ENCODE measurements at regions not wholly inside any gene's neighbourhood (a gene's known extent, or its start where the extent isn't known, plus 50 kb on each side); places are given as distances from the start of the nearest gene placed in this dataset.

DNA sequence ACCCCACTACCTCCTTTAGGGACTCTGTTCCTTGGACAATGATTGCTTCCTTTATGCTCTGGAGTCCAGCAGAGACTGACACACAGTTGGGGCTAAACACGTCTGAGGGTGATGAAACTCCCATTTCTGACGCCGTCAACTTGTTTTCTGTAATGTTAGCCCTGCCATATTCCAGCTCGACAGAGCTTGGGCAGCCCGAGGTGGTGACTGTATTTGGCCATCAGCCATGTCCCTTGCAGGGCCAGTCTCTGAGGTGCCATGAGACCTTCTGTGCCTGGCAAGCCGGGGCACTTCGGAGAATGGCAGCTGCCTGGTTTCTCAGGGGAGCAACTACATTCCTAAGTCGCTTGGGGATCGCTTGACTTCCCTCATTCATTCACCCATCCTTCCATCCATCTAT, 278.9 kb upstream of the TNRC6C start:
- Histone ChIP-seq H3K4me1 (ENCODE audit: control insufficient read depth in 1 of 2, insufficient read depth in 2 of 2, low read length in 2 of 2) (no peaks in the 10 kb centered on the region), H3K4me3 (ENCODE audit: low read length in 2 of 2) (no peak overlapping the region), H3K9me3 (ENCODE audit: control insufficient read depth, low read length) (no peaks in the 10 kb centered on the region), H3K27ac (ENCODE audit: low read depth in 1 of 2, low read length in 2 of 2) (no peak overlapping the region), H3K27me3 (ENCODE audit: control insufficient read depth in 1 of 2, insufficient read depth in 2 of 2, low read length in 1 of 2) (no peaks in the 10 kb centered on the region), H3K36me3 (ENCODE audit: control insufficient read depth in 1 of 2, insufficient read depth in 2 of 2, low read length in 1 of 2) (no peaks in the 10 kb centered on the region)
- ATAC-seq (ENCODE audit: low FRiP score) (no peak), DNase-seq (no peak)
- intact Hi-C loops (cut with DNase I) = no loop called here
- 26 to 30% methylated on average over 9 of the region's 9 CpGs for WGBS, 2 donors

DNA sequence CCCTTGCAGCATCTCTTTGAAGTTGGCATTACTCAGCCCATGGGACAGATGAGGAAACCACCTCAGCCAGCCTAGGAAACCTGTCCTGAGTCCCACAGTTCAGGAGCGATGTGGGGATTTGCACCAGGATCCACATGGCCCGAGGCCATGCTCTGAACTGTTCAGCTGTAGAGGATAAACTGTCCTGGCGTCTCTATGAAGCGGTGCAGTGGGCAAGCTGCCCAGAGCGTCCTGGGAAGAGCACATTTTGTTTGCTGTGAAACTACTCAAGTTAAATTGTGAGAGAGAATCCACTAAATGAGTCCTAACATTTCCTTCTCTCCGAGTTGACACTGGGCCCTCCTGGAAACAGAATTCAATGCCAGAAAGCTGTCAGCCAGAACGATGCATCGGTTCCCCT, 276.6 kb upstream of the TNRC6C start:
- 36 to 45% methylated on average over 8 of the region's 8 CpGs for WGBS, 2 donors
- Histone ChIP-seq H3K9me3 (ENCODE audit: control insufficient read depth, low read length) (no peaks in the 10 kb centered on the region), H3K27ac (ENCODE audit: low read depth in 1 of 2, low read length in 2 of 2) (no peak overlapping the region), H3K27me3 (ENCODE audit: control insufficient read depth in 1 of 2, insufficient read depth in 2 of 2, low read length in 1 of 2) (no peaks in the 10 kb centered on the region), H3K4me3 (ENCODE audit: low read length in 2 of 2) (no peak overlapping the region), H3K4me1 (ENCODE audit: control insufficient read depth in 1 of 2, insufficient read depth in 2 of 2, low read length in 2 of 2) (no peaks in the 10 kb centered on the region), H3K36me3 (ENCODE audit: control insufficient read depth in 1 of 2, insufficient read depth in 2 of 2, low read length in 1 of 2) (no peaks in the 10 kb centered on the region)
- ATAC-seq (ENCODE audit: low FRiP score) (no peak), DNase-seq (no peak)
- intact Hi-C loops (cut with DNase I) = no loop called here

DNA sequence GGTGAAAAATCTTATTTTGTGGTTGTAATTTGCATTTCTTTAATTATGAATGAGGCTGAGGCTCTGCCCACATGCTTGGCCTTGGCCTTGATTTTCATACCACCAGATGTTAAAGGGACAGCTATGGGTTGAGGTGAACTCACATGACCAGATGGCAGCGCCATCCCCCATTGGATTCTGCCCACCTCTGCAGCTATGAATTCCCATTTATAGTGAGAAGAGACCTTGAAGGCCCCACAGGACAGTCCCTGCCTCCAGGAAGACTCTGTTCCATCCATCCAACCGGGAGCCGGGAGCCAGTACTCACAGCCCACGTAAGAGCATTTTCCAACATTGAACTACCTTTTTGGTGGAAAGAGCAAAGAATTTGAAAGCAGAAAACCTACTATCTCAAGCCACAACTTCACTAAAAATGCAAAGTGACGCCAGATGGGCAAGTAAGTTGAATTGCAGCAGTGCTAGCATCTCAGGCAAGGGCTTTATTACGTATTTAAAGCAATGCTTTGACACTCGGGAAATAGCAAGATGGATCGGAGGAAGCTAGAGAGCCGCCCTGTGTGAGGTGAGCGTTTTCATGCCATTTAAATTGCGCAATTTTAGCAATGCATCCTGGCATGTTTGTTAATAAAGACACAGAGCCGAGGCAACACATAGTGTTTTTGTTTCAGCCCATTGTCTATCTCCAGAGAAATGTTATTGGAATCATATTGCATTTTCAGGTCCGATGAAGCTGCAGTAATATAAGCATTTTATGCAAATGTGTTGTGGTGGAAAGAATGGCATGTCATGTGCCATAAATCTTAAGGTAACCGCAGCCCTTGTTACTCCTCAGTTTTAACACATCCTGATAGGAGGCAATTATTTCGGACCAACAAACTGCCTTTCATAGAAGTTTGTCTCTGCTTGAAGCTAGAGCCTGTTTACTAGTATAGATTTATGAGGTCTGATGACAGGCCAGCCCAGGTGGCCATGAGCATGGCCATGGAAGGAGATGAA, 273.4 kb upstream of the TNRC6C start:
- H3K4me3 ChIP-seq (ENCODE audit: low read length in 2 of 2) = no peak overlapping the region
- no peaks in the 10 kb centered on the region for H3K36me3 ChIP-seq (ENCODE audit: control insufficient read depth in 1 of 2, insufficient read depth in 2 of 2, low read length in 1 of 2)
- DNase-seq (no peak), ATAC-seq (ENCODE audit: low FRiP score) (no peak)
- H3K9me3 ChIP-seq (ENCODE audit: control insufficient read depth, low read length) = peaks cover 2% of the 10 kb centered on the region
- intact Hi-C loops (cut with DNase I) = no loop called here
- no peaks in the 10 kb centered on the region for H3K27me3 ChIP-seq (ENCODE audit: control insufficient read depth in 1 of 2, insufficient read depth in 2 of 2, low read length in 1 of 2)
- 82 to 86% methylated on average over 15 of the region's 15 CpGs for WGBS, 2 donors
- no peak overlapping the region for H3K27ac ChIP-seq (ENCODE audit: low read depth in 1 of 2, low read length in 2 of 2)
- no peaks in the 10 kb centered on the region for H3K4me1 ChIP-seq (ENCODE audit: control insufficient read depth in 1 of 2, insufficient read depth in 2 of 2, low read length in 2 of 2)

DNA sequence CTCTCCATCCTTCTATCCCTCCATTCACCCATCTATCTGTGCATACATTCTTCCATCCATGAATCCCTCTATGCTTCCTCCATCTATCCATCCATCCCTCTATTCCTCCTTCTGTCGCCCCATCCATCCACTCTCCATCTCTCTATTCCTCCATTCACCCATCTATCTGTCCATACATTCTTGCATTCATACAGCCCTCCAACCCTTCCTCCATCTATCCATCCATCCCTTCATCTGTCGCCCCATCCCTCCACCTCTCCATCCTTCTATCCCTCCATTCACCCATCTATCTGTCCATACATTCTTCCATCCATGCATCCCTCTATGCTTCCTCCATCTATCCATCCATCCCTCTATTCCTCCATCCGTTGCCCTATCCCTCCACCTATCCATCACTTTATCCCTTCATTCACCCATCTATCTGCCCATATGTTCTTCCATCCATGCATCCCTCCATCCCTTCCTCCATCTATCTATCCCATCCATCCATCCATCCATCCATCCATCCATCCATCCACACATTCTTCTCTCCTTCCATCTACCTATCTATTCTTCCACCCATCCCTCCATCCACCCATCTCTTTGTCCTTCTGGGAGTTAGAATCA, 272.5 kb upstream of the TNRC6C start:
- intact Hi-C loops (cut with DNase I) = no loop called here
- no peak for DNase-seq
- Histone ChIP-seq H3K4me1 (ENCODE audit: control insufficient read depth in 1 of 2, insufficient read depth in 2 of 2, low read length in 2 of 2) (no peaks in the 10 kb centered on the region), H3K4me3 (ENCODE audit: low read length in 2 of 2) (no peak overlapping the region), H3K9me3 (ENCODE audit: control insufficient read depth, low read length) (peaks cover 2% of the 10 kb centered on the region), H3K36me3 (ENCODE audit: control insufficient read depth in 1 of 2, insufficient read depth in 2 of 2, low read length in 1 of 2) (no peaks in the 10 kb centered on the region), H3K27ac (ENCODE audit: low read depth in 1 of 2, low read length in 2 of 2) (no peak overlapping the region), H3K27me3 (ENCODE audit: control insufficient read depth in 1 of 2, insufficient read depth in 2 of 2, low read length in 1 of 2) (no peaks in the 10 kb centered on the region)
- ATAC-seq (ENCODE audit: low FRiP score) = no peak
- WGBS, 2 donors = 95 to 97% methylated on average over 3 of the region's 3 CpGs

DNA sequence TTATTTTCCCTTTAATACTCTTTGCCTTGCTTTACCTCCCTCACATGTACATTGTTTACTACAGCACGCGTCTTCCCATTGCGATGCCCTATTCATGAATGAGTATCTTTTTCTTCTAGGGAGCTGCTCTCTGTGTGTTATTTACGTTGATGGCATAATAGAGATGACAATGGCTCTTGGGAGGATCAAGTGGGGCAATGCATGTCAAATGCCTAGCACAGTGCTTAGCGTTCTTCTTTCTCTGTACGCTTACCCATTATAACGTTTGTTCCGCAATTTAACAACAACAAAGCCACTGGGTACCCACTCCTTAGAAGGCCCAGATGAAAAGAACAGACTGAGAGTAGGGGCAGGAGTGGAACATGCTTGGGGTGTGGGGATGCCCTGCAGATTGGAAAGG, 271.6 kb upstream of the TNRC6C start:
- intact Hi-C loops (cut with DNase I) = no loop called here
- Histone ChIP-seq H3K9me3 (ENCODE audit: control insufficient read depth, low read length) (peaks cover 2% of the 10 kb centered on the region), H3K4me1 (ENCODE audit: control insufficient read depth in 1 of 2, insufficient read depth in 2 of 2, low read length in 2 of 2) (no peaks in the 10 kb centered on the region), H3K36me3 (ENCODE audit: control insufficient read depth in 1 of 2, insufficient read depth in 2 of 2, low read length in 1 of 2) (no peaks in the 10 kb centered on the region), H3K4me3 (ENCODE audit: low read length in 2 of 2) (no peak overlapping the region), H3K27me3 (ENCODE audit: control insufficient read depth in 1 of 2, insufficient read depth in 2 of 2, low read length in 1 of 2) (no peaks in the 10 kb centered on the region), H3K27ac (ENCODE audit: low read depth in 1 of 2, low read length in 2 of 2) (no peak overlapping the region)
- ATAC-seq (ENCODE audit: low FRiP score) (no peak), DNase-seq (no peak)
- WGBS, 2 donors = 94 to 95% methylated on average over 8 of the region's 8 CpGs

DNA sequence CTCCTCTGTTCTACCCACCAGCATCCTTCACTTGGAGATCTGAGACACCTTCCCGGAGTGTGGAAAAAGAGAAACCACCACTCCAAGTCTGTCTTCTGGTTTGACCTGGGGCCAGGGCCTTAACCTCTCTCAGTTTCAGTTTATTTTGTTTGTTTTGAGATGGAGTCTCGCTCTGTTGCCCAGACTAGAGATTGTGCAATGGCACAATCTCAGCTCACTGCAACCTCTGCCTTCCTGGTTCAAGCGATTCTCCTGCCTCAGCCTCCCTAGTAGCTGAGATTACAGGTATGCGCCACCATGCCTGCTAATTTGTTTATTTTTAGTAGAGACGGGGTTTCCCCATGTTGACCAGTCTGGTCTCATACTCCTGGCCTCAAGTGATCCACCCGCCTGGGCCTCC, 271.1 kb upstream of the TNRC6C start:
- Histone ChIP-seq H3K4me3 (ENCODE audit: low read length in 2 of 2) (no peak overlapping the region), H3K27me3 (ENCODE audit: control insufficient read depth in 1 of 2, insufficient read depth in 2 of 2, low read length in 1 of 2) (no peaks in the 10 kb centered on the region), H3K9me3 (ENCODE audit: control insufficient read depth, low read length) (peaks cover 2% of the 10 kb centered on the region), H3K4me1 (ENCODE audit: control insufficient read depth in 1 of 2, insufficient read depth in 2 of 2, low read length in 2 of 2) (no peaks in the 10 kb centered on the region), H3K27ac (ENCODE audit: low read depth in 1 of 2, low read length in 2 of 2) (no peak overlapping the region), H3K36me3 (ENCODE audit: control insufficient read depth in 1 of 2, insufficient read depth in 2 of 2, low read length in 1 of 2) (no peaks in the 10 kb centered on the region)
- intact Hi-C loops (cut with DNase I) = no loop called here
- DNase-seq = no peak
- WGBS, 2 donors = 95% methylated on average over 6 of the region's 6 CpGs
- no peak for ATAC-seq (ENCODE audit: low FRiP score)

DNA sequence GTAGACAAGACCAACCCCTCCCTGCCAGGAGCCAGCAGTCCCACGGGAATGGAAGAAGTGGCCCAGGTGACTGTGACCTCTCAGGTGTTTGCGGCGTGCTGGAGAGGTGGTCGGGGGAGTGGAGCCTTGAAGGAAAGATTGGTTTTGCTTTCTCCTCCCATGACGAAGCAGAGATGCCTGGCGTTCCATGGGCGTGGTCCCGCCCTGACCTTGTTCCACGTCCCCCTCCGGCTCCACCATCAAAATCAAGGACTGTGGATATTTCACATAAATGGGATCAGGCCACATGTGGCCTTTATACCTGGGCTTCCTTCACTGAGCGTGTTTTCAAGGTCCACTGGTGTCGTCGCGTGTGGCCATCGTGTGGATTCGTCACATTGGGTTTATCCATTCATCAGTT, 270.6 kb upstream of the TNRC6C start:
- Histone ChIP-seq H3K27me3 (ENCODE audit: control insufficient read depth in 1 of 2, insufficient read depth in 2 of 2, low read length in 1 of 2) (no peaks in the 10 kb centered on the region), H3K9me3 (ENCODE audit: control insufficient read depth, low read length) (peaks cover 2% of the 10 kb centered on the region), H3K4me3 (ENCODE audit: low read length in 2 of 2) (no peak overlapping the region), H3K4me1 (ENCODE audit: control insufficient read depth in 1 of 2, insufficient read depth in 2 of 2, low read length in 2 of 2) (no peaks in the 10 kb centered on the region), H3K36me3 (ENCODE audit: control insufficient read depth in 1 of 2, insufficient read depth in 2 of 2, low read length in 1 of 2) (no peaks in the 10 kb centered on the region), H3K27ac (ENCODE audit: low read depth in 1 of 2, low read length in 2 of 2) (no peak overlapping the region)
- WGBS, 2 donors = 97% methylated on average over 16 of the region's 16 CpGs
- ATAC-seq (ENCODE audit: low FRiP score) (no peak), DNase-seq (no peak)
- intact Hi-C loops (cut with DNase I) = no loop called here

DNA sequence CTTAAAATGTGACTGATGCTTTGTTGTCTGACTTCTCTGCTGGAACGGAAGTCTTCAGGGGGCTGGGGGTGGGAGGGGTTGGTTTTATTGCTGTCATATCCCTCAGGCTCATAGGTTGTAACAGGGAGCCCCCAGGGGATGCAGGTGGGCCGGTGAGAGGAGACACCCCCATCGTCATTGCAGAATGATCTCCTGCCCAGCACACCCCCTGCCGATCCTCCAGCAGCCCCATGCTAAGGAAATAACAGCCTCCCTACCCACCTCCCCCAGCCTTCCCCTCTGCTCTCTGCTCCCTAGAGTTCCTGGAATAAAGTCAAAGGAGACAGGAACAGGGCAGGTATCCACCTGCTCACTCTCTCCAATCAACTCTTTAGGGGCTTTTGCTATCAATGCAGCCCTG, 270.1 kb upstream of the TNRC6C start:
- WGBS, 2 donors = 65 to 70% methylated on average over 4 of the region's 4 CpGs
- peaks cover 2% of the 10 kb centered on the region for H3K9me3 ChIP-seq (ENCODE audit: control insufficient read depth, low read length)
- DNase-seq = no peak
- H3K4me3 ChIP-seq (ENCODE audit: low read length in 2 of 2) = no peak overlapping the region
- no peaks in the 10 kb centered on the region for H3K36me3 ChIP-seq (ENCODE audit: control insufficient read depth in 1 of 2, insufficient read depth in 2 of 2, low read length in 1 of 2)
- H3K4me1 ChIP-seq (ENCODE audit: control insufficient read depth in 1 of 2, insufficient read depth in 2 of 2, low read length in 2 of 2) = no peaks in the 10 kb centered on the region
- H3K27ac ChIP-seq (ENCODE audit: low read depth in 1 of 2, low read length in 2 of 2) = no peak overlapping the region
- intact Hi-C loops (cut with DNase I) = no loop called here
- H3K27me3 ChIP-seq (ENCODE audit: control insufficient read depth in 1 of 2, insufficient read depth in 2 of 2, low read length in 1 of 2) = no peaks in the 10 kb centered on the region
- ATAC-seq (ENCODE audit: low FRiP score) = no peak
